HFFc6 (cell line): ENCODE measurements at regions not wholly inside any gene's neighbourhood (a gene's known extent, or its start where the extent isn't known, plus 50 kb on each side); places are given as distances from the start of the nearest gene placed in this dataset.

Source experiments
- DNase-seq: peaks from one replicate; pipeline ENCODE4 v3.0.0-alpha.2; 2018
- H3K27ac Mint-ChIP-seq: 2 replicates; pipeline ENCODE4 v1.8.0; 2020; ENCODE audit warnings: mild to moderate bottlenecking, mixed read lengths
- H3K27me3 Mint-ChIP-seq: 2 replicates; pipeline ENCODE4 v1.8.0; 2021; ENCODE audit warnings: mild to moderate bottlenecking, moderate library complexity, mixed read lengths; ENCODE audit not compliant: insufficient read depth
- H3K36me3 Mint-ChIP-seq: 2 replicates; pipeline ENCODE4 v1.8.0; 2021; ENCODE audit warnings: low read depth, mixed read lengths
- H3K4me1 Mint-ChIP-seq: 2 replicates; pipeline ENCODE4 v1.8.0; 2020; ENCODE audit warnings: low read depth, mixed read lengths
- H3K4me3 Mint-ChIP-seq: 2 replicates; pipeline ENCODE4 v1.8.0; 2020; ENCODE audit warnings: mild to moderate bottlenecking, moderate library complexity, mixed read lengths
- H3K9me3 Mint-ChIP-seq: 2 replicates; pipeline ENCODE4 v1.8.0; 2020; ENCODE audit warnings: mild to moderate bottlenecking, mixed read lengths
- CTCF ChIP-seq: fragments of 200-600 bp; sonication (generic); IDR thresholded peaks from 2 replicates; pipeline ENCODE4 v1.5.0; 2021; ENCODE audit warnings: antibody characterized with exemption, mild to moderate bottlenecking

GRCh38 chr5:158013303-158013702, 154.4 kb upstream of the CLINT1 start:
- Mint-ChIP-seq H3K27me3 (no peaks in the 10 kb centered on the region), H3K27ac (no peak overlapping the region), H3K9me3 (no peaks in the 10 kb centered on the region), H3K4me1 (no peaks in the 10 kb centered on the region), H3K4me3 (no peak overlapping the region), H3K36me3 (no peaks in the 10 kb centered on the region)
- no peak for TF ChIP-seq CTCF
- DNase-seq: no peak

GRCh38 chr5:158011422-158011821, 152.5 kb upstream of the CLINT1 start:
- no peak overlapping the region for H3K4me3 Mint-ChIP-seq
- DNase-seq: no peak
- H3K27ac Mint-ChIP-seq: no peak overlapping the region
- H3K9me3 Mint-ChIP-seq: no peaks in the 10 kb centered on the region
- H3K27me3 Mint-ChIP-seq: no peaks in the 10 kb centered on the region
- no peak for TF ChIP-seq CTCF
- H3K36me3 Mint-ChIP-seq: no peaks in the 10 kb centered on the region
- no peaks in the 10 kb centered on the region for H3K4me1 Mint-ChIP-seq

DNA sequence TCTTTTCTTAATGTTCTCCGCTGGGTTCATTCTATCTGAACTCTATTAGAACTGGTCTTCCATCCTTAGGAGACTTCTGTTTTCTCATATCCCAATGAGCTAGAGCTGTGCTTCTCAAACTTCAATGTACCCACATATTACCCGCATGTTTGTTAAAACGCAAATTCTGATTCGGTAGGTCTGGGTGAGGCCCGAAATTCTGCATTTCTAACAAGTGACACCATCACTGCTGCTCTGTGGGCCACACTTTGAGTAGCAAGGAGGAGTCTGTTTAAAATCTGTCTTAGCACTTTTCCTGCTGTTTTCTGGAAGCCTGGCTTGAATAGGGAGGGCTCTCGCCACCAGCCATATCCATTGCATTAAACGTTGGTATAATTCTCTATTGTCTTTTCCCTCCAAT, 151.9 kb upstream of the CLINT1 start:
- Mint-ChIP-seq H3K27ac (no peak overlapping the region), H3K27me3 (no peaks in the 10 kb centered on the region), H3K4me1 (no peaks in the 10 kb centered on the region), H3K9me3 (no peaks in the 10 kb centered on the region), H3K36me3 (no peaks in the 10 kb centered on the region), H3K4me3 (no peak overlapping the region)
- DNase-seq: no peak
- TF ChIP-seq CTCF: no peak

DNA sequence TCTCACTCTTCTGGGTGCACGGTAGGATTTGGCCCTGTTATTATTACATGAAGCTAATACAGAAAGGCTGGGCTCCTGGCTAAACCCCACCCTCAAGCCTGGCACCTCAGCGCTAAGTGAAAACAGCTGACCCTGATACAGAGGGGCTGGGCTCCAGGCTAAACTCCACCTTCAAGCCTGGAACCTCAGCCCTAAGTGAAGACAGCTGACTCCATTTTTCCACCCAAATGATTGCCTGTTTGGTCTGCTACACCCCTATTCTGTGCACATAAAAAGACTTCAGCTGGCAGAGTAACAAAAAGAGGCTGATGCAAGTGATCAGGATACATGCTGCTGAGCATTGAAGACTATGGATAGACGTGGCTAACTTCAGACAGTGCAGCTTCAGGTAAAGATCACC, 148.4 kb upstream of the CLINT1 start:
- DNase-seq: no peak
- Mint-ChIP-seq H3K36me3 (no peaks in the 10 kb centered on the region), H3K27me3 (no peaks in the 10 kb centered on the region), H3K27ac (no peak overlapping the region), H3K9me3 (no peaks in the 10 kb centered on the region), H3K4me3 (no peak overlapping the region), H3K4me1 (no peaks in the 10 kb centered on the region)
- TF ChIP-seq CTCF: no peak

- TF ChIP-seq CTCF: no peak
- Mint-ChIP-seq H3K27me3 (peaks cover 2% of the 10 kb centered on the region; the same call in 1 of the 2 replicates), H3K4me1 (peaks cover 8% of the 10 kb centered on the region; the same call in 1 of the 2 replicates), H3K36me3 (no peaks in the 10 kb centered on the region), H3K27ac (no peak overlapping the region), H3K4me3 (no peak overlapping the region), H3K9me3 (no peaks in the 10 kb centered on the region)
- no peak for DNase-seq
Observed at GRCh38 chr5:157999696-158000095, 140.8 kb upstream of the CLINT1 start.

- H3K9me3 Mint-ChIP-seq: no peaks in the 10 kb centered on the region
- peaks cover 8% of the 10 kb centered on the region; the same call in 1 of the 2 replicates for H3K4me1 Mint-ChIP-seq
- no peaks in the 10 kb centered on the region for H3K36me3 Mint-ChIP-seq
- no peak for DNase-seq
- no peak overlapping the region for H3K27ac Mint-ChIP-seq
- no peak for TF ChIP-seq CTCF
- H3K4me3 Mint-ChIP-seq: no peak overlapping the region; the same call in 1 of the 2 replicates
- peaks cover 2% of the 10 kb centered on the region; the same call in 1 of the 2 replicates for H3K27me3 Mint-ChIP-seq
Observed at GRCh38 chr5:157997991-157998504, 139.1 kb upstream of the CLINT1 start.
